Vagina (tissue), 2 donors: ENCODE measurements at regions not wholly inside any gene's neighbourhood (a gene's known extent, or its start where the extent isn't known, plus 50 kb on each side); places are given as distances from the start of the nearest gene placed in this dataset.

ENCODE experiments used
- DNase-seq, 2 donors: peaks; one replicate each; pipeline ENCODE4 v3.0.0-alpha.2; 2017; ENCODE audit errors: extremely low spot score in 2 of 2
- H3K27ac ChIP-seq: fragments of 200-600 bp; sonication (generic); one replicate; pipeline ENCODE4 v1.5.1; 2019
- H3K27me3 ChIP-seq: fragments of 200-600 bp; sonication (generic); one replicate; pipeline ENCODE4 v1.5.1; 2019
- H3K36me3 ChIP-seq, 2 donors: fragments of 200-600 bp; sonication (generic); one replicate each; pipeline ENCODE4 v1.5.1; 2017 to 2019
- H3K4me1 ChIP-seq: fragments of 200-600 bp; sonication (generic); one replicate; pipeline ENCODE4 v1.5.1; 2019
- H3K4me3 ChIP-seq, 2 donors: fragments of 200-600 bp; sonication (generic); 1 replicate in 1 of 2; 2 replicates in 1 of 2; pipeline ENCODE4 v1.5.1; 2016 to 2019
- H3K9me3 ChIP-seq: fragments of 200-600 bp; sonication (generic); one replicate; pipeline ENCODE4 v1.5.1; 2019
- POLR2A ChIP-seq, 2 donors: fragments of 450-650 bp; IDR thresholded peaks; one replicate each; pipeline ENCODE4 v1.6.1; 2017; ENCODE audit warnings: antibody characterized with exemption in 2 of 2, mild to moderate bottlenecking in 2 of 2, moderate library complexity in 2 of 2
- POLR2AphosphoS5 ChIP-seq, 2 donors: sonication (generic); formaldehyde crosslinking; IDR thresholded peaks; one replicate each; pipeline ENCODE4 v1.9.0; 2017; ENCODE audit warnings: antibody characterized with exemption in 2 of 2, mild to moderate bottlenecking in 2 of 2, low read depth in 1 of 2; ENCODE audit not compliant: insufficient read depth in 1 of 2
- intact Hi-C: fragments of 100-400 bp; cut with DNase I; formaldehyde crosslinking; loops from one replicate; pipeline ENCODE4 v1.15.1; 2023
- TF ChIP-seq, protein P1 (sequence below), 3 experiments: fragments of 450-650 bp in 2 of 3; fragments of 200-600 bp in 1 of 3; sonication (generic) in 1 of 3; IDR thresholded peaks; one replicate each; pipeline ENCODE4 v1.5.1; 2017 to 2019; ENCODE audit warnings: antibody characterized with exemption in 3 of 3, mild to moderate bottlenecking in 2 of 3, moderate library complexity in 2 of 3

DNA sequence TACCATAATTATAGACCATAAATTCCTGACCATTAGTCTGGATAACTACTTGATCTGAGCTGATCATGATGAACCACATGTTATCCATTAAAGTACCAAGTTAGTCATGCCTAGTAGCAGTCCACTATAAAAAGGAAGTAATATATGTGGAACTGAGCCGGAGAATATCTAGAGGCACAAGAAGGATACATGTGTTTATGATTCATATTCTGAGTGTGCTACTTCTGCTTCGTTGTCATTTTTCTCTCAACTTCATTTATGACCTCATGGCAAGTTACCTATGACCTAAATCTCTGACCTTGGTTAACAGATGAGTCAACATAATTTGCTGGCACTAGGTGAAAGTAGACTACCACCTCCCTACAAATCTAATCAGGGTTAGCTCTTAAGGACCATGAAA lies 56.5 kb upstream of the ANKRD17 start:
- intact Hi-C loops = no loop called here
- no peaks in the 10 kb centered on the region for H3K9me3 ChIP-seq

DNA sequence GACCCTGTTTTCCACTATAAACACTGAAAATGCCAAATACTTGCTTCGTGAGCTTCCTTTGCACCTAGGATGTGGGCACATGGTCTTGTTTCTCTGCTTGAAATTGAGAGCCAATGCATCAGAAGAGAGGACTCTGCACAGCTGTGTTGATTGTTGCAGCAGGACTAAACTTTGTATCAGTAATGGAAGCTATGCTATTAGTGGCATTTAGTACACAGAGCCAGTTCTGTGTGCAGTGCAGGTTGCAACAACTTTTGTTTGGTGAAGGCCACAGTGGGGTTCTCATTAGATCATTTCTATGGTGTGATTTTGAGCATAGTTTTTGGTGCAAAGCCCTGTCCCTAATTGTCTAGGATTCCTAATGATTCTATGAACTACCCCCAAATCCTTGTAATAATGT lies 54.4 kb upstream of the ANKRD17 start:
- no peaks in the 10 kb centered on the region for H3K4me1 ChIP-seq
- intact Hi-C loops = loop anchor here (5.0 kb wide), 1 partner anchor 324 kb away; no protein-coding TSS in a partner anchor
- no peak overlapping the region for H3K27ac ChIP-seq
- no peaks in the 10 kb centered on the region for H3K27me3 ChIP-seq
- TF ChIP-seq, protein P1, sequence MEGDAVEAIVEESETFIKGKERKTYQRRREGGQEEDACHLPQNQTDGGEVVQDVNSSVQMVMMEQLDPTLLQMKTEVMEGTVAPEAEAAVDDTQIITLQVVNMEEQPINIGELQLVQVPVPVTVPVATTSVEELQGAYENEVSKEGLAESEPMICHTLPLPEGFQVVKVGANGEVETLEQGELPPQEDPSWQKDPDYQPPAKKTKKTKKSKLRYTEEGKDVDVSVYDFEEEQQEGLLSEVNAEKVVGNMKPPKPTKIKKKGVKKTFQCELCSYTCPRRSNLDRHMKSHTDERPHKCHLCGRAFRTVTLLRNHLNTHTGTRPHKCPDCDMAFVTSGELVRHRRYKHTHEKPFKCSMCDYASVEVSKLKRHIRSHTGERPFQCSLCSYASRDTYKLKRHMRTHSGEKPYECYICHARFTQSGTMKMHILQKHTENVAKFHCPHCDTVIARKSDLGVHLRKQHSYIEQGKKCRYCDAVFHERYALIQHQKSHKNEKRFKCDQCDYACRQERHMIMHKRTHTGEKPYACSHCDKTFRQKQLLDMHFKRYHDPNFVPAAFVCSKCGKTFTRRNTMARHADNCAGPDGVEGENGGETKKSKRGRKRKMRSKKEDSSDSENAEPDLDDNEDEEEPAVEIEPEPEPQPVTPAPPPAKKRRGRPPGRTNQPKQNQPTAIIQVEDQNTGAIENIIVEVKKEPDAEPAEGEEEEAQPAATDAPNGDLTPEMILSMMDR (IDR thresholded peaks at IDR 0.05) = no peak
- TF ChIP-seq POLR2A (IDR thresholded peaks at IDR 0.05) = no peak
- TF ChIP-seq POLR2AphosphoS5 (IDR thresholded peaks at IDR 0.05; ENCODE audit: insufficient read depth in 1 of 2, low read depth in 1 of 2) = no peak
- H3K36me3 ChIP-seq = no peaks in the 10 kb centered on the region
- no peak for DNase-seq
- no peaks in the 10 kb centered on the region for H3K9me3 ChIP-seq
- H3K4me3 ChIP-seq = no peak overlapping the region

More for the DNA sequence above, 56.5 kb upstream of the ANKRD17 start:
- DNase-seq = no peak
- Histone ChIP-seq H3K36me3 (no peaks in the 10 kb centered on the region), H3K27ac (no peak overlapping the region), H3K27me3 (no peaks in the 10 kb centered on the region), H3K4me3 (no peak overlapping the region), H3K4me1 (no peaks in the 10 kb centered on the region)
- TF ChIP-seq POLR2A (IDR thresholded peaks at IDR 0.05) = no peak
- TF ChIP-seq, protein P1 (IDR thresholded peaks at IDR 0.05) = no peak
- no peak for TF ChIP-seq POLR2AphosphoS5 (IDR thresholded peaks at IDR 0.05; ENCODE audit: insufficient read depth in 1 of 2, low read depth in 1 of 2)

DNA sequence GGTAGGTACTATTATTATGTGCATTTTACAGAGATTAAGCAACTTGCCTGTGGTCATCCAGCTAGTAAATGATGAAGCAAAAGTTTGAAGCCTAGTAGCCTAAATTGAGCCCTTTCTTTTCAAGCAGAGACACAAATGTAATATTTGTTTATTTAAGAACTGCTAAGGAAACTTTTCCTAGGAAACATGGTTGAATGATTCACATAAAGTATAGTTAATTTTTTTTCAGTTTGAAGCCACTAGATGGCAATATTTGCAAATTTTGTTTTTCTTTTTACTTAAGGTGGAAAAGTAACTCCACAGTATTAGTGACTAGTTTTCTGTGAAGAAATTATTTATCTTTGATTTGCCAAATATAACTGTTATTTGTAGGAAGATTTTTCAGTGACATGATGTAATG lies 52.8 kb upstream of the ANKRD17 start:
- no peaks in the 10 kb centered on the region for H3K36me3 ChIP-seq
- intact Hi-C loops = loop anchor here (5.0 kb wide), 1 partner anchor 326 kb away; no protein-coding TSS in a partner anchor
- no peak overlapping the region for H3K27ac ChIP-seq
- H3K4me1 ChIP-seq = no peaks in the 10 kb centered on the region
- no peak overlapping the region for H3K4me3 ChIP-seq
- no peak for DNase-seq
- TF ChIP-seq, protein P1 (IDR thresholded peaks at IDR 0.05) = peak in 2 of 3 experiments; percentile 13 to 33
- TF ChIP-seq POLR2A (IDR thresholded peaks at IDR 0.05) (no peak), POLR2AphosphoS5 (IDR thresholded peaks at IDR 0.05; ENCODE audit: insufficient read depth in 1 of 2, low read depth in 1 of 2) (no peak)
- H3K27me3 ChIP-seq = no peaks in the 10 kb centered on the region
- H3K9me3 ChIP-seq = no peaks in the 10 kb centered on the region

GRCh38 chr4:73309211-73309610 lies 50.6 kb upstream of the ANKRD17 start:
- no peak for DNase-seq
- no peaks in the 10 kb centered on the region for H3K9me3 ChIP-seq
- no peaks in the 10 kb centered on the region for H3K4me1 ChIP-seq
- TF ChIP-seq, protein P1 (IDR thresholded peaks at IDR 0.05) = no peak
- intact Hi-C loops = no loop called here
- no peak overlapping the region for H3K4me3 ChIP-seq
- no peaks in the 10 kb centered on the region for H3K36me3 ChIP-seq
- H3K27me3 ChIP-seq = no peaks in the 10 kb centered on the region
- no peak overlapping the region for H3K27ac ChIP-seq
